ENCODE measurements at regions not wholly inside any gene's neighbourhood (a gene's known extent, or its start where the extent isn't known, plus 50 kb on each side); places are given as distances from the start of the nearest gene placed in this dataset.

DNA sequence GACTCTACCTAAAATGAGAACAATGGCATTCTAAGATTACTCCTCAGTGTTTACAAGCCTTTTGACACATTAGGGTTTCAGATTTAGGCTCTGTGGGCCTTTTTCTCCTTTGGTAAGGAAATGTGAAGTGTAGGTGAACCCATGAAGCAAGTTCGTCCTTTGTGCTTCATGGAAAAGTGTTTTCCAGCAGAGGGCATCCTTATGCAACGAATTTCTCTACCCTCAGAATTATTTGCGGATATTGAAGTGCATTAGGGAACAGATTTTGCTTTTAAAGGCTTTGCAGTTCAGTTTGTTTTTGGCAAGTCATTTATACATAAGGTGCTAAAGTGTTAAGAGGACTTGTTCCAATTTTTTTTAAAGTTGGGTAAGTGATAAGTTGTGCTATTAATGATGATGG, 55.7 kb upstream of the FERMT1 start:
- Histone ChIP-seq H3K56ac (replicated peaks; ENCODE audit: insufficient read length, low read depth, low read length) (no peak overlapping the region), H2BK15ac (ENCODE audit: low read length) (no peak overlapping the region), H3K4me3 (ENCODE audit: extremely low read depth in 1 of 4, insufficient read depth in 2 of 4, low read depth in 3 of 4, low read length in 4 of 4) (no peak overlapping the region), H3K27ac (ENCODE audit: low read depth, low read length) (no peak overlapping the region), H3K4ac (replicated peaks; ENCODE audit: insufficient read length, low read depth, low read length) (no peak overlapping the region), H4K20me1 (replicated peaks in 1 of 2; ENCODE audit: control insufficient read depth in 1 of 2, insufficient read depth in 2 of 2, low read length in 2 of 2) (no peaks in the 10 kb centered on the region), H2AK5ac (ENCODE audit: low read depth, low read length) (no peak overlapping the region), H3K79me1 (ENCODE audit: low read depth, low read length) (no peaks in the 10 kb centered on the region), H3K9ac (replicated peaks in 1 of 4; ENCODE audit: extremely low read depth in 1 of 4, low read depth in 3 of 4, low read length in 3 of 4) (no peak overlapping the region), H3K27me3 (replicated peaks in 1 of 4; ENCODE audit: control insufficient read depth in 3 of 4, extremely low read depth in 1 of 4, insufficient read depth in 3 of 4, low read length in 3 of 4) (peaks cover 0 to 1% (median 0%) of the 10 kb centered on the region in 4 experiments; a peak in 1 of 7 replicates), H2BK5ac (ENCODE audit: low read depth, low read length) (no peak overlapping the region), H4K5ac (ENCODE audit: insufficient read length, low read depth, low read length) (no peak overlapping the region), H3K4me1 (replicated peaks in 1 of 4; ENCODE audit: control insufficient read depth in 3 of 4, insufficient read depth in 4 of 4, low read length in 3 of 4) (no peaks in the 10 kb centered on the region), H3K23me2 (ENCODE audit: low read depth, low read length) (no peaks in the 10 kb centered on the region), H3K4me2 (ENCODE audit: insufficient read depth in 1 of 2, low read depth in 2 of 2, low read length in 2 of 2) (no peak overlapping the region), H2BK20ac (ENCODE audit: low read length) (no peak overlapping the region), H3K23ac (ENCODE audit: insufficient read length) (no peak overlapping the region), H2BK12ac (ENCODE audit: low read depth, low read length) (no peak overlapping the region), H3K9me3 (ENCODE audit: insufficient read depth in 2 of 2, low read depth in 1 of 2, low read length in 1 of 2) (no peaks in the 10 kb centered on the region), H3K36me3 (ENCODE audit: control insufficient read depth in 2 of 4, insufficient read depth in 4 of 4, low read length in 3 of 4) (no peaks in the 10 kb centered on the region), H3K18ac (ENCODE audit: extremely low read depth, low read length) (no peak overlapping the region), H3K79me2 (ENCODE audit: control insufficient read depth in 1 of 2, insufficient read depth in 2 of 2, low read length in 2 of 2) (no peaks in the 10 kb centered on the region), H2BK120ac (replicated peaks; ENCODE audit: low read depth, low read length) (no peak overlapping the region), H4K8ac (ENCODE audit: extremely low read depth, insufficient read depth, low read length) (no peak overlapping the region), H4K91ac (replicated peaks; ENCODE audit: insufficient read length, low read length) (no peak overlapping the region), H2AFZ (ENCODE audit: low read length) (no peak overlapping the region), H3K14ac (ENCODE audit: insufficient read length) (no peak overlapping the region)
- ChIA-PET CTCF (ENCODE audit: partially characterized antibody) (interaction anchor here (0.6 to 1.2 kb wide), 5 partner anchors 9 to 591 kb away, joined by 3 to 4 read pairs (median 3); no protein-coding TSS in a partner anchor), POLR2A (ENCODE audit: partially characterized antibody) (no interaction called here)
- FAIRE-seq (peak; percentile 93), DNase-seq (ENCODE audit: low read depth in 1 of 2, low spot score in 2 of 2) (no peak)
- 24% methylated on average over 3 of the region's 3 CpGs; no CpG with 5 or more reads in 1 of the 2 experiments for WGBS, 2 experiments (ENCODE audit: extremely low coverage in 1 of 2, insufficient coverage in 1 of 2, insufficient read length in 1 of 2, insufficient replicate concordance in 2 of 2, low coverage in 1 of 2, low lambda C conversion rate in 2 of 2, missing lambda C conversion rate in 1 of 2)
- TF ChIP-seq SAP30 (IDR thresholded peaks at IDR 0.05; ENCODE audit: insufficient read depth, insufficient replicate concordance, low read length), result no peak
- TF ChIP-seq POLR2AphosphoS5 (IDR thresholded peaks at IDR 0.05; ENCODE audit: low read depth, low read length), result no peak
- TF ChIP-seq, protein P1, sequence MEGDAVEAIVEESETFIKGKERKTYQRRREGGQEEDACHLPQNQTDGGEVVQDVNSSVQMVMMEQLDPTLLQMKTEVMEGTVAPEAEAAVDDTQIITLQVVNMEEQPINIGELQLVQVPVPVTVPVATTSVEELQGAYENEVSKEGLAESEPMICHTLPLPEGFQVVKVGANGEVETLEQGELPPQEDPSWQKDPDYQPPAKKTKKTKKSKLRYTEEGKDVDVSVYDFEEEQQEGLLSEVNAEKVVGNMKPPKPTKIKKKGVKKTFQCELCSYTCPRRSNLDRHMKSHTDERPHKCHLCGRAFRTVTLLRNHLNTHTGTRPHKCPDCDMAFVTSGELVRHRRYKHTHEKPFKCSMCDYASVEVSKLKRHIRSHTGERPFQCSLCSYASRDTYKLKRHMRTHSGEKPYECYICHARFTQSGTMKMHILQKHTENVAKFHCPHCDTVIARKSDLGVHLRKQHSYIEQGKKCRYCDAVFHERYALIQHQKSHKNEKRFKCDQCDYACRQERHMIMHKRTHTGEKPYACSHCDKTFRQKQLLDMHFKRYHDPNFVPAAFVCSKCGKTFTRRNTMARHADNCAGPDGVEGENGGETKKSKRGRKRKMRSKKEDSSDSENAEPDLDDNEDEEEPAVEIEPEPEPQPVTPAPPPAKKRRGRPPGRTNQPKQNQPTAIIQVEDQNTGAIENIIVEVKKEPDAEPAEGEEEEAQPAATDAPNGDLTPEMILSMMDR (IDR thresholded peaks at IDR 0.05; ENCODE audit: control extremely low read depth in 1 of 3, insufficient read depth in 1 of 3, low read depth in 1 of 3, low read length in 3 of 3), result peak in 2 of 3 experiments; percentile 49 to 61; a peak in 2 of 4 replicates
- TF ChIP-seq GABPA (IDR thresholded peaks at IDR 0.05; ENCODE audit: borderline replicate concordance, insufficient read depth, low read length), result no peak
- no peak for TF ChIP-seq SRF (IDR thresholded peaks at IDR 0.05; ENCODE audit: low read depth, low read length)
- no peak for TF ChIP-seq BRCA1 (IDR thresholded peaks at IDR 0.05; ENCODE audit: low read depth, low read length)
- no peak for TF ChIP-seq SP2 (IDR thresholded peaks at IDR 0.05; ENCODE audit: low read length)
- TF ChIP-seq CHD2 (IDR thresholded peaks at IDR 0.05; ENCODE audit: low read length), result no peak
- TF ChIP-seq RXRA (IDR thresholded peaks at IDR 0.05; ENCODE audit: insufficient read depth, low read depth, low read length), result no peak
- peak; percentile 81 to 83 for TF ChIP-seq RAD21 (IDR thresholded peaks at IDR 0.05 in 1 of 2, conservative IDR thresholded peaks at IDR 0.05 in 1 of 2; ENCODE audit: low read depth in 2 of 2, low read length in 2 of 2)
- no peak for TF ChIP-seq KDM4A (IDR thresholded peaks at IDR 0.05; ENCODE audit: low read depth, low read length, severe bottlenecking)
